Testis (tissue), 2 donors: ENCODE measurements at regions not wholly inside any gene's neighbourhood (a gene's known extent, or its start where the extent isn't known, plus 50 kb on each side); places are given as distances from the start of the nearest gene placed in this dataset.

Experiments
- DNase-seq: peaks from one replicate; pipeline ENCODE4 v3.0.0-alpha.2; 2019
- H3K27ac ChIP-seq, 2 donors: fragments of 200-600 bp; sonication (generic); one replicate each; pipeline ENCODE4 v1.5.1; 2019
- H3K27me3 ChIP-seq: fragments of 200-600 bp; sonication (generic); one replicate; pipeline ENCODE4 v1.5.1; 2019
- H3K36me3 ChIP-seq: fragments of 200-600 bp; sonication (generic); one replicate; pipeline ENCODE4 v1.5.1; 2017; ENCODE audit warnings: low read depth; ENCODE audit errors: missing control alignments
- H3K4me1 ChIP-seq: fragments of 200-600 bp; sonication (generic); one replicate; pipeline ENCODE4 v1.5.1; 2019
- H3K4me3 ChIP-seq, 2 donors: fragments of 200-600 bp; sonication (generic); one replicate each; pipeline ENCODE4 v1.5.1; 2017 to 2019
- H3K9me3 ChIP-seq: fragments of 200-600 bp; sonication (generic); one replicate; pipeline ENCODE4 v1.5.1; 2017
- POLR2A ChIP-seq: fragments of 450-650 bp; IDR thresholded peaks from one replicate; pipeline ENCODE4 v1.6.1; 2017; ENCODE audit warnings: antibody characterized with exemption, mild to moderate bottlenecking, moderate library complexity
- WGBS, 2 donors: methylation state at CpG; one replicate each; pipeline ENCODE4 v1.1.5; 2018; 5-methylcytosine and 5-hydroxymethylcytosine counted together
- intact Hi-C: fragments of 100-400 bp; cut with DNase I; formaldehyde crosslinking; loops from one replicate; pipeline ENCODE4 v1.15.1; 2023; ENCODE audit warnings: low total_unique reads
- TF ChIP-seq, protein P1 (sequence below), 3 experiments: fragments of 450-650 bp in 2 of 3; fragments of 200-600 bp in 1 of 3; sonication (generic) in 1 of 3; IDR thresholded peaks; one replicate each; pipeline ENCODE4 v1.5.1; 2016 to 2019; ENCODE audit warnings: antibody characterized with exemption in 3 of 3, mild to moderate bottlenecking in 2 of 3, moderate library complexity in 1 of 3

DNA sequence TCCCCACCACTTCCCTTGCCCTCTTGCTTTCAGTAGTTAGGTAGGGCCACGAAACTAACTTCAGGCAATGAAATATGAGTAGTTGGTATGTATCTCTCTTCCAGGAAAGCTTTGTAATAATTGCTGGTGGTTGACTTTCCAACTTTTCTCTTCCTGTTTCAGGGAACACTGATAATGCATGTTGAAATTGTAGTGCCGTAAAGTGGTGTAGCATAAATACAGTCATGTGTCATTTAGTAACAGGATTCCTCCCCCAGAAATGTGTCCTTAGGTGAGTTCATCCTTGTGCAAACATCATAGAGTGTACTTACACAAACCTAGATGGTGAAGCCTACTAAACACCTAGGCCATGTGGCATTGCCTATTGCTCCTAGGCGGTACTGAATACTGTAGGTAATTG is 429.2 kb downstream of the PID1 start:
- H3K4me1 ChIP-seq: no peaks in the 10 kb centered on the region
- no peaks in the 10 kb centered on the region for H3K27me3 ChIP-seq
- H3K27ac ChIP-seq: no peak overlapping the region
- H3K9me3 ChIP-seq: no peaks in the 10 kb centered on the region
- no peaks in the 10 kb centered on the region for H3K36me3 ChIP-seq
- TF ChIP-seq, protein P1, sequence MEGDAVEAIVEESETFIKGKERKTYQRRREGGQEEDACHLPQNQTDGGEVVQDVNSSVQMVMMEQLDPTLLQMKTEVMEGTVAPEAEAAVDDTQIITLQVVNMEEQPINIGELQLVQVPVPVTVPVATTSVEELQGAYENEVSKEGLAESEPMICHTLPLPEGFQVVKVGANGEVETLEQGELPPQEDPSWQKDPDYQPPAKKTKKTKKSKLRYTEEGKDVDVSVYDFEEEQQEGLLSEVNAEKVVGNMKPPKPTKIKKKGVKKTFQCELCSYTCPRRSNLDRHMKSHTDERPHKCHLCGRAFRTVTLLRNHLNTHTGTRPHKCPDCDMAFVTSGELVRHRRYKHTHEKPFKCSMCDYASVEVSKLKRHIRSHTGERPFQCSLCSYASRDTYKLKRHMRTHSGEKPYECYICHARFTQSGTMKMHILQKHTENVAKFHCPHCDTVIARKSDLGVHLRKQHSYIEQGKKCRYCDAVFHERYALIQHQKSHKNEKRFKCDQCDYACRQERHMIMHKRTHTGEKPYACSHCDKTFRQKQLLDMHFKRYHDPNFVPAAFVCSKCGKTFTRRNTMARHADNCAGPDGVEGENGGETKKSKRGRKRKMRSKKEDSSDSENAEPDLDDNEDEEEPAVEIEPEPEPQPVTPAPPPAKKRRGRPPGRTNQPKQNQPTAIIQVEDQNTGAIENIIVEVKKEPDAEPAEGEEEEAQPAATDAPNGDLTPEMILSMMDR (IDR thresholded peaks at IDR 0.05): no peak
- no peak for TF ChIP-seq POLR2A
- intact Hi-C loops: no loop called here
- WGBS, 2 donors: 78 to 81% methylated on average over 3 of the region's 3 CpGs
- DNase-seq: no peak
- no peak overlapping the region for H3K4me3 ChIP-seq

DNA sequence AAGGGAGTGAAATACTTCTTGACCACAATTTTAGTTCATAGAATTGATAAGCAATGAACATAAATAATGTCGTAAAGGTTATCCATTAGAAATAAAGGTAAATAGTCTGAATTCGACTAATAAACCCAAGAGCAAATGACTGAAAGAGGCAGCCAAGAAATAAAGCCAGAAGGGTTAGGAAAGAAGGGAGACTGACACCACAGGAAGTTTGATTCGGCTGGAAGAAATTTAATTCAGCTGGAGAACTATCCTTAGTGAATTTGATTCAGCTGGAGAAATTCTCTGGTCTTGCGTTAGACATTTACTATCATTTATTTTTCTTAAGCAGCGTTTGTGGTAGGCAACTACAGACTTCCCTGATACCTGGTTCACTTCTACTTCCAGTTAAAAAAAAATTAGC is 429.6 kb downstream of the PID1 start:
- 76 to 81% methylated on average over 5 of the region's 5 CpGs for WGBS, 2 donors
- H3K9me3 ChIP-seq: no peaks in the 10 kb centered on the region

DNA sequence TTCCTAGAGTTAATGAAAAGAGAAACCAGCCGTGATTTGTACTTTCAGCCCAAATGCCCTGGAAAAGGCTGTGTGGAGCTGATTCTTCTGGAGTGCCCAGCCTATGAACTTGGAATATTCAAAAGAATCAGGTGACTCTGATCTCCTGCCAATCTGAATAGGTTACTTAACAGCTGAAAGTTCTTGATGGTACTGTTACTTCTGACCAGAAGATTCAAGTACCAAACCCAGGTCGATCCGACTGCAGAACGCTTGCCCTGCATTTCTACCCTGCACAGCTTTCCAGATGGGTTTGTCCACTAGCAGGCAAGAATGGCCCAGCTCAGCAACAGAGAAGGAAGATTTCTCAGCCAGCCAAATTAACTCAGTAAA is 430.4 kb downstream of the PID1 start:
- WGBS, 2 donors: 90 to 91% methylated on average over 4 of the region's 4 CpGs
- no peaks in the 10 kb centered on the region for H3K9me3 ChIP-seq
- H3K27me3 ChIP-seq: no peaks in the 10 kb centered on the region
- TF ChIP-seq POLR2A: no peak
- TF ChIP-seq, protein P1 (IDR thresholded peaks at IDR 0.05): no peak
- no peaks in the 10 kb centered on the region for H3K36me3 ChIP-seq
- intact Hi-C loops: no loop called here
- no peaks in the 10 kb centered on the region for H3K4me1 ChIP-seq
- no peak for DNase-seq
- H3K27ac ChIP-seq: no peak overlapping the region
- no peak overlapping the region for H3K4me3 ChIP-seq

More for the DNA sequence above, 429.6 kb downstream of the PID1 start:
- Histone ChIP-seq H3K27ac (no peak overlapping the region), H3K4me3 (no peak overlapping the region), H3K27me3 (no peaks in the 10 kb centered on the region), H3K4me1 (no peaks in the 10 kb centered on the region), H3K36me3 (no peaks in the 10 kb centered on the region)
- DNase-seq: no peak
- TF ChIP-seq POLR2A: no peak
- TF ChIP-seq, protein P1 (IDR thresholded peaks at IDR 0.05): no peak
- intact Hi-C loops: no loop called here

DNA sequence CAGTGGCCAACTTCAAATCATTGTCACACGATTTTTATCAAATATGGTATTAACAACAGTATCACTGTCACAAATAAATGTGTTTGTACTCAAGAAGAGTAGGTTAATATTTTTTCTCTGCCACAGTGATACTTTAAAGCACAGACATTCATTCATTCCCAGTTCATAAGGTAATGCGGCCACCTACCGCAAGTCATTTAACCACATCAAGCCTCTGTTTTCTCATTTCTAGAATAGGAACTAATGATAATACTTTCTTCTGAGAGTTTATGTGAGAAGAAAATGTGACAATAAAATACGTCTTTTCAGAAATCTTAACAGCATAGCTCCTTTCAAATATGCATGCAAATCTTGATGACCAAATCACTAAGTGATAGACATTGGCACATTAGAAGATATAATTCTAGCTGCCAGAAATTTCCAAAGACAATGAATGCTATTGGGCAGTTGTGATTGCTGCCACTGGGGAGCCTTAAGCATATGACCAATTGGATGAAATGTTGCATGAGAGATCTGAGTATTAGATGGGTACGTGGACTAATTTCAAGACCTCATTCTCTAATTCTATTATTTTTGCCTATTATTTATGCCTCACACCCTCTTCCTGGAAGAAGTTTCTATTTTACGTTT is 430.9 kb downstream of the PID1 start:
- Histone ChIP-seq H3K36me3 (no peaks in the 10 kb centered on the region), H3K27ac (no peak overlapping the region), H3K4me3 (no peak overlapping the region), H3K4me1 (no peaks in the 10 kb centered on the region), H3K9me3 (no peaks in the 10 kb centered on the region), H3K27me3 (no peaks in the 10 kb centered on the region)
- DNase-seq: no peak
- 83 to 91% methylated on average over 6 of the region's 6 CpGs for WGBS, 2 donors
- intact Hi-C loops: no loop called here
- TF ChIP-seq, protein P1 (IDR thresholded peaks at IDR 0.05): no peak
- TF ChIP-seq POLR2A: no peak

DNA sequence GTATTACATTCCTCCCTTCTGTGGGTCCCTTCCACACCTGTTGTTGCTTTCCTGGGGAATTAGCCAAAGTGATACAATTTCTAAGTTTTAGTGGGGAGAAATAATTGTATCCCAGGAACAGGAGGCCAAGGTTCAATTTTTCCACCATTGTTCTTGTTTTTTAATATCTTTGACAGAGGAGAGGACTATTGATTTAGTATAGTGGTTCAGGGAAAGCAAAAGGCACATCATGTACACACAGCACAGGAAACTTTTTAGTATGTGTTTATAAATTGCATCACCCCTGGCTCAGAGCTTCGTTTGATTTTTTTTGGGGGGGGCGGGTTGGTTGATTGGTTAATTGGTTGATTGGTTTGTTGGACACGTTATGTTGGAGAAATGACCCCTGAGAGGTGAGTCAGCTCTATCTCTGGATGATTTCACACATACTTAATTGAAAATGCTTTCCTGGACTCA is 431.6 kb downstream of the PID1 start:
- TF ChIP-seq POLR2A: no peak
- TF ChIP-seq, protein P1 (IDR thresholded peaks at IDR 0.05): no peak
- H3K36me3 ChIP-seq: no peaks in the 10 kb centered on the region
- no peaks in the 10 kb centered on the region for H3K4me1 ChIP-seq
- no peak overlapping the region for H3K4me3 ChIP-seq
- no peak for DNase-seq
- intact Hi-C loops: no loop called here
- WGBS, 2 donors: 43 to 64% methylated on average over 3 of the region's 3 CpGs
- no peaks in the 10 kb centered on the region for H3K9me3 ChIP-seq
- no peak overlapping the region for H3K27ac ChIP-seq
- H3K27me3 ChIP-seq: no peaks in the 10 kb centered on the region
